HepG2 (cell line): ENCODE measurements at regions not wholly inside any gene's neighbourhood (a gene's known extent, or its start where the extent isn't known, plus 50 kb on each side); places are given as distances from the start of the nearest gene placed in this dataset.

Source experiments
- CHD4 ChIP-seq: fragments of 200-600 bp; sonication (generic); IDR thresholded peaks from 2 replicates; pipeline ENCODE4 v1.7.0; 2017; ENCODE audit warnings: mild to moderate bottlenecking, low read length, borderline replicate concordance
- ERF ChIP-seq: IDR thresholded peaks from 2 replicates; pipeline ENCODE4 v1.6.1; 2018; ENCODE audit warnings: missing biosample characterization, missing genetic modification reagents
- GMEB1 ChIP-seq: sonication (generic); formaldehyde crosslinking; IDR thresholded peaks from 2 replicates; pipeline ENCODE4 v1.5.1; 2020; ENCODE audit warnings: missing genetic modification reagents, mild to moderate bottlenecking, borderline replicate concordance
- GMEB2 ChIP-seq: IDR thresholded peaks from 2 replicates; pipeline ENCODE4 v1.6.1; 2016; ENCODE audit warnings: missing biosample characterization, missing genetic modification reagents, low read depth
- GPBP1L1 ChIP-seq: sonication (generic); formaldehyde crosslinking; IDR thresholded peaks from 2 replicates; pipeline ENCODE4 v1.5.0; 2020; ENCODE audit warnings: mild to moderate bottlenecking, missing genetic modification reagents
- HNF4G ChIP-seq, 2 experiments: sonication (generic) in 1 of 2; formaldehyde crosslinking in 1 of 2; IDR thresholded peaks; 2 replicates each; pipeline versions ENCODE4 v1.4.0 to v1.6.1; 2011 to 2020; ENCODE audit warnings: borderline replicate concordance in 2 of 2, low read depth in 2 of 2, mild to moderate bottlenecking in 2 of 2, low read length in 1 of 2, missing genetic modification reagents in 1 of 2, moderate library complexity in 1 of 2
- PLSCR1 ChIP-seq: sonication (generic); formaldehyde crosslinking; IDR thresholded peaks from 2 replicates; pipeline ENCODE4 v1.5.0; 2020; ENCODE audit warnings: missing genetic modification reagents, mild to moderate bottlenecking, borderline replicate concordance
- PRDM4 ChIP-seq: sonication (generic); formaldehyde crosslinking; IDR thresholded peaks from 2 replicates; pipeline ENCODE4 v1.9.0; 2021; ENCODE audit warnings: missing genetic modification reagents, borderline replicate concordance
- SALL2 ChIP-seq: sonication (generic); formaldehyde crosslinking; IDR thresholded peaks from 2 replicates; pipeline ENCODE4 v1.8.1; 2023; ENCODE audit warnings: mild to moderate bottlenecking, missing genetic modification reagents, inconsistent platforms
- SIX4 ChIP-seq: sonication (generic); formaldehyde crosslinking; IDR thresholded peaks from 2 replicates; pipeline ENCODE4 v1.4.0; 2020; ENCODE audit warnings: missing genetic modification reagents
- STAT6 ChIP-seq: sonication (generic); formaldehyde crosslinking; IDR thresholded peaks from 2 replicates; pipeline ENCODE4 v1.4.0; 2020; ENCODE audit warnings: missing genetic modification reagents, mild to moderate bottlenecking, borderline replicate concordance
- ZFP36 ChIP-seq: fragments of 150-350 bp; IDR thresholded peaks from 2 replicates; pipeline ENCODE4 v1.6.1; 2018; ENCODE audit warnings: borderline replicate concordance, low read length, low read depth; ENCODE audit not compliant: partially characterized antibody
- ZNF18 ChIP-seq: sonication (generic); formaldehyde crosslinking; IDR thresholded peaks from 2 replicates; pipeline ENCODE4 v1.8.0; 2022; ENCODE audit warnings: mild to moderate bottlenecking, missing genetic modification reagents; ENCODE audit not compliant: insufficient replicate concordance
- ZSCAN29 ChIP-seq: sonication (generic); formaldehyde crosslinking; conservative IDR thresholded peaks from 2 replicates; pipeline ENCODE4 v1.4.0; 2020; ENCODE audit warnings: mild to moderate bottlenecking, missing genetic modification reagents

- TF ChIP-seq GMEB2 (CRISPR knock-in tag) = no peak
- 0 out of 2 replicates have a peak, but pooled peaks have one; percentile 24 for TF ChIP-seq GMEB1 (CRISPR knock-in tag)
- no peak for TF ChIP-seq ZFP36
- no peak for TF ChIP-seq PLSCR1 (CRISPR knock-in tag)
- TF ChIP-seq CHD4 = no peak
- no peak for TF ChIP-seq GPBP1L1 (CRISPR knock-in tag)
- TF ChIP-seq ZSCAN29 (CRISPR knock-in tag) = no peak
- TF ChIP-seq ERF (CRISPR knock-in tag) = peak; percentile 63; the same call in 1 of the 2 replicates
- no peak for TF ChIP-seq SIX4 (CRISPR knock-in tag)
- no peak for TF ChIP-seq SALL2
- no peak for TF ChIP-seq PRDM4 (CRISPR knock-in tag)
- no peak for TF ChIP-seq ZNF18 (CRISPR knock-in tag)
- TF ChIP-seq STAT6 = no peak
- TF ChIP-seq HNF4G (IDR thresholded peaks at IDR 0.05; ENCODE audit: borderline replicate concordance, low read depth, low read length) = 0 out of 2 replicates have a peak, but pooled peaks have one; percentile 4
- TF ChIP-seq HNF4G (CRISPR knock-in tag; IDR thresholded peaks at IDR 0.05; ENCODE audit: borderline replicate concordance, low read depth) = no peak
Observed at GRCh38 chr1:178037510-178038253, 56.2 kb upstream of the RASAL2 start (continued).
